ENCODE measurements at regions not wholly inside any gene's neighbourhood (a gene's known extent, or its start where the extent isn't known, plus 50 kb on each side); places are given as distances from the start of the nearest gene placed in this dataset.

DNA sequence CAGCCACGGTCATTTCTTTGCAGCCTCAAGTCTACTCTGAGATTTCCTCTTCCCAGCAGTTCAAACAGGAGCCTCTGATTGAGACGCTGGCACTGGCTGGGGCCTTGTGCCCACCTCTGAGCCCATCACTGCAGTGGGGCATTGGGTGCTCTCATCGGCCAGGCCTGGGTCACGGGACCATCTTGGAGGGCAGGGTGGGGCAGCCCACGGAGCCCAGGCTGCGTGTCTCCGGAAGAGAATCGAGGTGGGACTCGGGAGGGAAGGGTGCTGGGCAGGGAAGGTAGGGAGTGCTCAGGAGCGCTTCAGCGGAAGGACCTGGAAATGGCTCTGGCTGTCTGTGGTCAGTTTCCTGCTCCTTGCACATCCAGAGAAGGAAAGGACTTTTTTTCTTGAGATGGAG lies 82.4 kb downstream of the RTP5 start:
- Histone ChIP-seq H3K79me2 (ENCODE audit: insufficient read depth, low read length) (no peaks in the 10 kb centered on the region), H3K4me1 (ENCODE audit: control insufficient read depth in 1 of 2, insufficient read depth in 2 of 2, low read length in 2 of 2) (no peaks in the 10 kb centered on the region), H3K9me2 (ENCODE audit: insufficient read depth) (no peaks in the 10 kb centered on the region), H3K27ac (ENCODE audit: low read depth, low read length) (no peak overlapping the region), H3K9me3 (ENCODE audit: control insufficient read depth in 1 of 2, insufficient read depth in 1 of 2, low read depth in 1 of 2, low read length in 2 of 2) (no peaks in the 10 kb centered on the region), H3K4me3 (replicated peaks in 1 of 2; ENCODE audit: low read depth in 1 of 2, low read length in 2 of 2) (no peak overlapping the region), H3K9ac (ENCODE audit: low read length) (no peak overlapping the region), H2AFZ (ENCODE audit: low read depth, low read length, poor library complexity, severe bottlenecking) (no peak overlapping the region), H3K4me2 (ENCODE audit: low read length) (no peak overlapping the region), H4K20me1 (ENCODE audit: insufficient read depth) (no peaks in the 10 kb centered on the region), H3K27me3 (ENCODE audit: insufficient read depth, low read length) (no peaks in the 10 kb centered on the region), H3K36me3 (ENCODE audit: control insufficient read depth in 1 of 2, insufficient read depth in 2 of 2, low read length in 2 of 2) (no peaks in the 10 kb centered on the region)
- ChIA-PET RAD21 (ENCODE audit: low non-redundant PET in 1 of 2, low total read pairs in 2 of 2, uncharacterized antibody in 2 of 2, unreplicated experiment in 2 of 2) (no interaction called here), CTCF (no interaction called here), POLR2A (no interaction called here)
- BruUV-seq (replicated peaks): no TSS peak
- DNase-seq (ENCODE audit: low read depth, low spot score) (no peak), ATAC-seq (no peak)
- intact Hi-C loops (cut with micrococcal nuclease): no loop called here
- TF ChIP-seq SRF (IDR thresholded peaks at IDR 0.05; ENCODE audit: low read depth) (no peak), POLR2A (IDR thresholded peaks at IDR 0.05; ENCODE audit: borderline replicate concordance, extremely low read depth, insufficient read depth, insufficient read length) (no peak), SIN3A (IDR thresholded peaks at IDR 0.05; ENCODE audit: low read depth) (no peak), CBX3 (IDR thresholded peaks at IDR 0.05; ENCODE audit: low read depth) (no peak), TCF7L2 (IDR thresholded peaks at IDR 0.05; ENCODE audit: borderline replicate concordance, extremely low read depth, insufficient read depth, insufficient read length) (no peak), EGR1 (IDR thresholded peaks at IDR 0.05; ENCODE audit: low read depth) (no peak), ELF1 (IDR thresholded peaks at IDR 0.05; ENCODE audit: borderline replicate concordance, low read depth) (no peak), MAX (IDR thresholded peaks at IDR 0.05) (no peak), ZNF274 (IDR thresholded peaks at IDR 0.05; ENCODE audit: low read depth, low read length) (no peak), REST (IDR thresholded peaks at IDR 0.05; ENCODE audit: low read depth) (no peak), SP1 (IDR thresholded peaks at IDR 0.05; ENCODE audit: low read depth) (no peak), YY1 (IDR thresholded peaks at IDR 0.05; ENCODE audit: extremely low read depth, insufficient replicate concordance, low read depth, low read length) (no peak), ZBTB33 (IDR thresholded peaks at IDR 0.05; ENCODE audit: extremely low read depth, insufficient replicate concordance, low read length) (no peak), JUND (IDR thresholded peaks at IDR 0.05) (no peak), EZH2 (IDR thresholded peaks at IDR 0.05) (no peak), POLR2AphosphoS5 (IDR thresholded peaks at IDR 0.05; ENCODE audit: low read depth, low read length) (no peak), FOSL1 (IDR thresholded peaks at IDR 0.05; ENCODE audit: low read depth) (no peak), RAD21 (IDR thresholded peaks at IDR 0.05; ENCODE audit: low read depth) (no peak)
- TF ChIP-seq, protein P1, sequence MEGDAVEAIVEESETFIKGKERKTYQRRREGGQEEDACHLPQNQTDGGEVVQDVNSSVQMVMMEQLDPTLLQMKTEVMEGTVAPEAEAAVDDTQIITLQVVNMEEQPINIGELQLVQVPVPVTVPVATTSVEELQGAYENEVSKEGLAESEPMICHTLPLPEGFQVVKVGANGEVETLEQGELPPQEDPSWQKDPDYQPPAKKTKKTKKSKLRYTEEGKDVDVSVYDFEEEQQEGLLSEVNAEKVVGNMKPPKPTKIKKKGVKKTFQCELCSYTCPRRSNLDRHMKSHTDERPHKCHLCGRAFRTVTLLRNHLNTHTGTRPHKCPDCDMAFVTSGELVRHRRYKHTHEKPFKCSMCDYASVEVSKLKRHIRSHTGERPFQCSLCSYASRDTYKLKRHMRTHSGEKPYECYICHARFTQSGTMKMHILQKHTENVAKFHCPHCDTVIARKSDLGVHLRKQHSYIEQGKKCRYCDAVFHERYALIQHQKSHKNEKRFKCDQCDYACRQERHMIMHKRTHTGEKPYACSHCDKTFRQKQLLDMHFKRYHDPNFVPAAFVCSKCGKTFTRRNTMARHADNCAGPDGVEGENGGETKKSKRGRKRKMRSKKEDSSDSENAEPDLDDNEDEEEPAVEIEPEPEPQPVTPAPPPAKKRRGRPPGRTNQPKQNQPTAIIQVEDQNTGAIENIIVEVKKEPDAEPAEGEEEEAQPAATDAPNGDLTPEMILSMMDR (IDR thresholded peaks at IDR 0.05 in 2 of 3, conservative IDR thresholded peaks at IDR 0.05 in 1 of 3; ENCODE audit: borderline replicate concordance in 1 of 3, insufficient read depth in 1 of 3, low read depth in 2 of 3, low read length in 2 of 3): no peak
